Parathyroid adenoma (tissue), 2 donors: ENCODE measurements at regions not wholly inside any gene's neighbourhood (a gene's known extent, or its start where the extent isn't known, plus 50 kb on each side); places are given as distances from the start of the nearest gene placed in this dataset.
"Not testable (repeated sequence)": the region's sequence is repeated elsewhere in the genome, so short reads cannot be mapped to it uniquely, and the experiment has no call there.

ENCODE experiments used
- H2AFZ ChIP-seq: fragments of 300-600 bp; sonication (generic); one replicate; pipeline ENCODE4 v1.7.0; 2017; ENCODE audit warnings: antibody characterized with exemption, mild to moderate bottlenecking
- H3K27ac ChIP-seq: fragments of 300-600 bp; sonication (generic); one replicate; pipeline ENCODE4 v1.7.0; 2017
- H3K27me3 ChIP-seq: fragments of 300-600 bp; sonication (generic); one replicate; pipeline ENCODE4 v1.7.0; 2017; ENCODE audit warnings: low read length; ENCODE audit not compliant: control insufficient read depth, insufficient read depth
- H3K36me3 ChIP-seq: fragments of 300-600 bp; sonication (generic); one replicate; pipeline ENCODE4 v1.7.0; 2017; ENCODE audit warnings: low read length; ENCODE audit not compliant: control insufficient read depth, insufficient read depth
- H3K4me1 ChIP-seq: fragments of 300-600 bp; sonication (generic); one replicate; pipeline ENCODE4 v1.7.0; 2017; ENCODE audit warnings: control low read depth
- H3K4me2 ChIP-seq: fragments of 300-600 bp; sonication (generic); one replicate; pipeline ENCODE4 v1.7.0; 2017; ENCODE audit warnings: low read length
- H3K4me3 ChIP-seq: fragments of 300-600 bp; sonication (generic); one replicate; pipeline ENCODE4 v1.7.0; 2017; ENCODE audit warnings: low read depth, low read length
- H3K79me2 ChIP-seq: fragments of 300-600 bp; sonication (generic); one replicate; pipeline ENCODE4 v1.7.0; 2017; ENCODE audit warnings: control low read depth
- H3K9ac ChIP-seq: fragments of 300-600 bp; sonication (generic); one replicate; pipeline ENCODE4 v1.7.0; 2017; ENCODE audit warnings: mild to moderate bottlenecking
- H3K9me3 ChIP-seq: fragments of 300-600 bp; sonication (generic); one replicate; pipeline ENCODE4 v1.7.0; 2017; ENCODE audit warnings: low read length; ENCODE audit not compliant: control insufficient read depth
- TF ChIP-seq, protein P1 (sequence below): fragments of 300-600 bp; sonication (generic); IDR thresholded peaks from one replicate; pipeline ENCODE4 v1.7.0; 2017; ENCODE audit warnings: antibody characterized with exemption, mild to moderate bottlenecking
- donor health status: primary hyperparathyroidism.

DNA sequence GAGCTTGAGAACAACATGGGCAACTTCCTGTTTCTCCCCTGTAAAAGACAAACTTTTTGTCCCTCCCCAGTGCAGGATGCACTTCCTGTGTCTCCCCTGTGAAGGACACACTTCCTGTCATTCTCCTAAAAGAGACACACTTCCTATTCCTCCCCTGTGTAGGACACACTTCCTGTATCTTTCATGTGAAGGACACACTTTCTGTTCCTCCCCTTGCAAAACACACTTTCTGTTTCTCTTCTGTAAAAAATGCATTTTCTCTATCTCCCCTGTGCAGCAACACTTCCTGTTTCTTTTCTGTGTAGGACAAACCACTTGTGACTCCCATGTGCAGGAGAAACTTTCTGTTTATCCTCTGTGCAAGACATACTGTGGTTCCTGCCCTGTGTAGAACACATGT is 488.6 kb upstream of the USP9Y start:
- no peaks in the 10 kb centered on the region for H3K27me3 ChIP-seq
- no peaks in the 10 kb centered on the region for H3K4me1 ChIP-seq
- H3K9ac ChIP-seq, result no peak overlapping the region
- H3K4me2 ChIP-seq, result no peak overlapping the region
- H2AFZ ChIP-seq, result no peak overlapping the region
- no peaks in the 10 kb centered on the region for H3K9me3 ChIP-seq
- TF ChIP-seq, protein P1, sequence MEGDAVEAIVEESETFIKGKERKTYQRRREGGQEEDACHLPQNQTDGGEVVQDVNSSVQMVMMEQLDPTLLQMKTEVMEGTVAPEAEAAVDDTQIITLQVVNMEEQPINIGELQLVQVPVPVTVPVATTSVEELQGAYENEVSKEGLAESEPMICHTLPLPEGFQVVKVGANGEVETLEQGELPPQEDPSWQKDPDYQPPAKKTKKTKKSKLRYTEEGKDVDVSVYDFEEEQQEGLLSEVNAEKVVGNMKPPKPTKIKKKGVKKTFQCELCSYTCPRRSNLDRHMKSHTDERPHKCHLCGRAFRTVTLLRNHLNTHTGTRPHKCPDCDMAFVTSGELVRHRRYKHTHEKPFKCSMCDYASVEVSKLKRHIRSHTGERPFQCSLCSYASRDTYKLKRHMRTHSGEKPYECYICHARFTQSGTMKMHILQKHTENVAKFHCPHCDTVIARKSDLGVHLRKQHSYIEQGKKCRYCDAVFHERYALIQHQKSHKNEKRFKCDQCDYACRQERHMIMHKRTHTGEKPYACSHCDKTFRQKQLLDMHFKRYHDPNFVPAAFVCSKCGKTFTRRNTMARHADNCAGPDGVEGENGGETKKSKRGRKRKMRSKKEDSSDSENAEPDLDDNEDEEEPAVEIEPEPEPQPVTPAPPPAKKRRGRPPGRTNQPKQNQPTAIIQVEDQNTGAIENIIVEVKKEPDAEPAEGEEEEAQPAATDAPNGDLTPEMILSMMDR, result no peak
- no peak overlapping the region for H3K27ac ChIP-seq
- H3K79me2 ChIP-seq, result no peaks in the 10 kb centered on the region
- no peak overlapping the region for H3K4me3 ChIP-seq
- H3K36me3 ChIP-seq, result no peaks in the 10 kb centered on the region

DNA sequence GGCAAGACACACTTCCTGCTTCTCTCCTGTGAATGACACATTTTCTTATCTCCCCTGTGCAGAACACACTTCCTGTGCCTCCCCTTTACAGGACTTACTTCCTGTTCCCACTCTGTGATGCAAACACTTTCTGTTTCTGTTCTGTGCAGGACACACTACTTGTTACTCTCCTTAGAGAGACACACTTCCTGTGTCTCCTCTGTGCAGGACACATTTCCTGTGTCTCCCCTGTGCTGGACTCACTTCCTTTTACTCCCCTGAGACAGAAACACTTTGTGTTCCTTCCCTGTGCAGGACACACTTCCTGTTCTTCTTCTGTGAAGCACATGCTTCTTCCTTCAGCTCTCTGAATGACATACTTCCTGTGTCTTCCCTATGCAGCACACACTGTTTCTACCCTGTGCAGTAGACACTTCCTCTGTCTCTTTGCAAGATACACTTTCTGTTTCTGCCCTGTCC is 485.4 kb upstream of the USP9Y start:
- Histone ChIP-seq H3K79me2 (no peaks in the 10 kb centered on the region), H3K36me3 (no peaks in the 10 kb centered on the region), H3K4me2 (no peak overlapping the region), H2AFZ (no peak overlapping the region), H3K9ac (no peak overlapping the region), H3K27ac (no peak overlapping the region), H3K27me3 (no peaks in the 10 kb centered on the region), H3K4me3 (no peak overlapping the region), H3K4me1 (no peaks in the 10 kb centered on the region), H3K9me3 (no peaks in the 10 kb centered on the region)
- TF ChIP-seq, protein P1, result no peak

DNA sequence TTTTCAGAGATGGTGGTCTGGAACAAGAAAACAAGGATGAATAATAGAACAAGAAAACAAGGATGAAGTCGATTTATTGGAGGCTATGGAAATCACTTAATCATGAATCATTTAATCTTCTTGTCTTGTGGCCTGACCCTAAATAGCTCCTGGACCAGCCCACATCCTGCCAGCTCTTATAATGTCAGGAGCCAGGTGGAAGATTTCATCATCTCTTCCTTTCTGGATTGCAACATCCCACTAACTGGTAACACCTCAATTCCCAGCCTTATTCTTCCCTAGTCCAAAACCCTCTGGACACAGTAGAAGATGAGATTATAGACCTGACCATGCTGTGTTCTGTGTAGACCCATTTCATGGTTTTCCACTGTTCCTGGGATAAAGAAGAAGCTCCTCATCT is 470.1 kb upstream of the USP9Y start:
- no peak overlapping the region for H3K9ac ChIP-seq
- H3K9me3 ChIP-seq, result no peaks in the 10 kb centered on the region
- no peaks in the 10 kb centered on the region for H3K79me2 ChIP-seq
- H3K36me3 ChIP-seq, result no peaks in the 10 kb centered on the region
- no peak overlapping the region for H3K4me2 ChIP-seq
- no peaks in the 10 kb centered on the region for H3K27me3 ChIP-seq
- H3K4me3 ChIP-seq, result no peak overlapping the region
- H2AFZ ChIP-seq, result no peak overlapping the region
- no peak overlapping the region for H3K27ac ChIP-seq
- H3K4me1 ChIP-seq, result no peaks in the 10 kb centered on the region
- TF ChIP-seq, protein P1, result no peak

DNA sequence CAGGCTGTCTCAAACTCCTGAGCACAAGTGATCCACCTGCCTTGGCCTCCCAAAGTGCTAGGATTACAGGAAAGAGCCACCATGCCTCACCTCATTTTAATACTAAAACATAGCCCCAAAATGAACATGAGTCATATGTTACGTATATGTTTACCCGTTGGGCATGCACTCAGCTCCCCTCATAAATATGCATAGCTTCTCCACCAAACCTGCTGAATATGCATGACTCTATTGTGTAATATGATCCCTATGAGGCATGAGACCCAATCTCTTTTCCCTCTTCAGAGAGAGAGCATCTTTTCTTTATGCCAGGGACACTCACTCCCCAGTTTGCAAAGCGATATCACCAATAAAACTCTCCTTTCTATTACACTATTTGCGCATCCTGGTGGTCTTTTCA is 464.6 kb upstream of the USP9Y start:
- no peaks in the 10 kb centered on the region for H3K4me1 ChIP-seq
- TF ChIP-seq, protein P1, result no peak
- no peaks in the 10 kb centered on the region for H3K27me3 ChIP-seq

DNA sequence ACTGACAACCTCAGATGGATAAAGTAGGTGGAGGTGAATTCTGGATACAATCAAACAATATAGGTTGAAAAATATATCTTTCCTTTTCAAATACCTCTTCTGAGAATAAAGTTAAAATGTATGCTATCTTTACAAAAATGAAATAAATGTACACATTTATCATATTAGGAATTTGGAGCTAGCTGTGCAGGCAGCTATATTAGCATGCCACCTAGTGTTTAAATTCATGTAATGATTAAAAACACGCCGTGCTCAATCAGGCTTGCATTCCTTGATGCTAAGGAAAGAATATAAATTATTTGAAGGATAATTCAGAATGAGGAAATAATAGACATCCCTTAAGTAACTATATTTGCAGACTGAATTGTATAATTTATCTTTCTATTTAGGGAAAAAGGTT is 460.7 kb upstream of the USP9Y start:
- not testable (repeated sequence) for H3K27ac ChIP-seq, H3K79me2 ChIP-seq, H3K4me1 ChIP-seq, H3K4me3 ChIP-seq, H3K36me3 ChIP-seq, H3K27me3 ChIP-seq, H3K9me3 ChIP-seq, H3K9ac ChIP-seq, H3K4me2 ChIP-seq, H2AFZ ChIP-seq

More for the DNA sequence above, 464.6 kb upstream of the USP9Y start:
- no peaks in the 10 kb centered on the region for H3K36me3 ChIP-seq
- H3K9ac ChIP-seq, result no peak overlapping the region
- H3K4me3 ChIP-seq, result no peak overlapping the region
- no peak overlapping the region for H3K27ac ChIP-seq
- H2AFZ ChIP-seq, result no peak overlapping the region
- H3K79me2 ChIP-seq, result no peaks in the 10 kb centered on the region
- H3K4me2 ChIP-seq, result no peak overlapping the region
- H3K9me3 ChIP-seq, result no peaks in the 10 kb centered on the region
